Panc1 (cell line): ENCODE measurements at regions not wholly inside any gene's neighbourhood (a gene's known extent, or its start where the extent isn't known, plus 50 kb on each side); places are given as distances from the start of the nearest gene placed in this dataset.

ENCODE experiments used
- ATAC-seq: fragments of 200-7000 bp; cut with Tn5 transposase; 2 replicates; pipeline ENCODE4 v1.9.1; 2020; ENCODE audit warnings: mild to moderate bottlenecking, moderate library complexity
- BruUV-seq: library from RNA; stranded (reverse); fragments of 400-500 nt; replicated peaks from 2 replicates; lab custom pipeline; 2021; lab: Mats Ljungman, UMichigan
- CTCF ChIA-PET: fragments of 300-600 bp; sonication (Branson Sonifier 250); formaldehyde crosslinking; loops from one replicate; lab custom pipeline; 2022; ENCODE audit warnings: antibody characterized with exemption; lab: Charles Lee
- POLR2A ChIA-PET: fragments of 300-600 bp; sonication (Branson Sonifier 250); formaldehyde crosslinking; loops from one replicate; lab custom pipeline; 2022; ENCODE audit warnings: antibody characterized with exemption; lab: Charles Lee
- DNase-seq: peaks from one replicate; pipeline ENCODE4 v3.0.0-alpha.2; 2010; ENCODE audit warnings: low read depth, low spot score
- H3K27ac ChIP-seq: 2 replicates; pipeline ENCODE4 v1.5.1; 2011; ENCODE audit warnings: mild to moderate bottlenecking, low read length, inconsistent platforms
- H3K27me3 ChIP-seq: fragments of 200-500 bp; sonication (Bioruptor generic); 2 replicates; pipeline ENCODE4 v1.6.0; 2014; ENCODE audit warnings: low read length, inconsistent platforms; ENCODE audit not compliant: control insufficient read depth, insufficient read depth
- H3K36me3 ChIP-seq: fragments of 200-500 bp; sonication (Bioruptor generic); 2 replicates; pipeline ENCODE4 v1.5.1; 2014; ENCODE audit warnings: inconsistent platforms, mild to moderate bottlenecking, low read length, moderate library complexity; ENCODE audit not compliant: control insufficient read depth, insufficient read depth
- H3K4me1 ChIP-seq: 2 replicates; pipeline ENCODE4 v1.5.1; 2011; ENCODE audit warnings: inconsistent platforms, mild to moderate bottlenecking, low read length, moderate library complexity; ENCODE audit not compliant: control insufficient read depth, insufficient read depth
- H3K4me3 ChIP-seq, 2 experiments: 2 replicates each; pipeline ENCODE4 v1.5.1; 2011 to 2012; ENCODE audit warnings: low read depth in 2 of 2, low read length in 2 of 2, mild to moderate bottlenecking in 2 of 2, inconsistent platforms in 1 of 2, moderate library complexity in 1 of 2
- H3K9me3 ChIP-seq: fragments of 200-500 bp; sonication (Bioruptor generic); 2 replicates; pipeline ENCODE4 v1.5.1; 2014; ENCODE audit warnings: low read depth, mild to moderate bottlenecking, inconsistent platforms, low read length, moderate library complexity; ENCODE audit not compliant: control insufficient read depth, insufficient read depth
- CTCF ChIP-seq: fragments of 450-650 bp; IDR thresholded peaks from 2 replicates; pipeline ENCODE4 v1.5.1; 2017; ENCODE audit warnings: mild to moderate bottlenecking
- POLR2AphosphoS5 ChIP-seq: IDR thresholded peaks from 2 replicates; pipeline ENCODE4 v1.6.1; 2012; ENCODE audit warnings: mild to moderate bottlenecking, low read depth, low read length, moderate library complexity
- REST ChIP-seq, 2 experiments: IDR thresholded peaks; 2 replicates each; pipeline ENCODE4 v1.6.1; 2011 to 2012; ENCODE audit warnings: low read depth in 2 of 2, control low read depth in 1 of 2, low read length in 1 of 2, mild to moderate bottlenecking in 1 of 2, moderate library complexity in 1 of 2; ENCODE audit not compliant: insufficient read depth in 1 of 2
- SIN3A ChIP-seq: IDR thresholded peaks from 2 replicates; pipeline ENCODE4 v1.6.1; 2012; ENCODE audit warnings: low read depth, mild to moderate bottlenecking, low read length, moderate library complexity, borderline replicate concordance; ENCODE audit not compliant: insufficient read depth
- TCF7L2 ChIP-seq: IDR thresholded peaks from 2 replicates; pipeline ENCODE4 v1.6.1; 2011; ENCODE audit warnings: mild to moderate bottlenecking, low read depth, low read length, inconsistent platforms
- in situ Hi-C: cut with HindIII; loops from 2 replicates; pipeline ENCODE4 v1.10.0; 2016; ENCODE audit warnings: low sequenced_read_pairs, low pct_unique_long_range_greater_than_20kb
- intact Hi-C: fragments of 100-400 bp; cut with micrococcal nuclease; formaldehyde crosslinking; loops from one replicate; pipeline ENCODE4 v1.10.0; 2022; ENCODE audit not compliant: unreplicated experiment

- intact Hi-C loops = no loop called here
- DNase-seq = no peak
These were observed 184.9 kb upstream of the LRRC3B start for GRCh38 chr3:26437678-26438077.

GRCh38 chr3:26438325-26438940, 184.1 kb upstream of the LRRC3B start:
- Histone ChIP-seq H3K27me3 (no peaks in the 10 kb centered on the region), H3K9me3 (no peaks in the 10 kb centered on the region), H3K4me3 (no peak overlapping the region), H3K4me1 (no peaks in the 10 kb centered on the region), H3K27ac (no peak overlapping the region), H3K36me3 (no peaks in the 10 kb centered on the region)
- in situ Hi-C loops (no loop called here), intact Hi-C loops (no loop called here)
- CTCF ChIA-PET = no interaction called here
- no TSS peak for BruUV-seq
- DNase-seq (no peak), ATAC-seq (no peak)
- no peak for TF ChIP-seq CTCF
- no peak for TF ChIP-seq REST (IDR thresholded peaks at IDR 0.05; ENCODE audit: insufficient read depth in 1 of 2, low read depth in 2 of 2, low read length in 1 of 2)
- TF ChIP-seq TCF7L2 = no peak
- TF ChIP-seq SIN3A = no peak
- no peak for TF ChIP-seq POLR2AphosphoS5
- POLR2A ChIA-PET = no interaction called here

More at GRCh38 chr3:26437678-26438077, 184.9 kb upstream of the LRRC3B start:
- Histone ChIP-seq H3K27me3 (no peaks in the 10 kb centered on the region), H3K36me3 (no peaks in the 10 kb centered on the region), H3K4me1 (no peaks in the 10 kb centered on the region), H3K27ac (no peak overlapping the region), H3K4me3 (no peak overlapping the region), H3K9me3 (no peaks in the 10 kb centered on the region)
- TF ChIP-seq CTCF (no peak), POLR2AphosphoS5 (no peak), TCF7L2 (no peak), REST (IDR thresholded peaks at IDR 0.05; ENCODE audit: insufficient read depth in 1 of 2, low read depth in 2 of 2, low read length in 1 of 2) (no peak), SIN3A (no peak)
- POLR2A ChIA-PET = no interaction called here
- no TSS peak for BruUV-seq
- in situ Hi-C loops = no loop called here
- ATAC-seq = no peak
- CTCF ChIA-PET = no interaction called here
